Spleen (tissue), 11 donors: ENCODE measurements at regions not wholly inside any gene's neighbourhood (a gene's known extent, or its start where the extent isn't known, plus 50 kb on each side); places are given as distances from the start of the nearest gene placed in this dataset.

Source experiments
- DNase-seq: peaks from one replicate; pipeline ENCODE4 v3.0.0-alpha.2; 2020
- H3K27ac ChIP-seq, 8 donors: fragments of 200-600 bp; sonication (generic) in 7 of 8; 1 replicate in 4 of 8; 2 replicates in 4 of 8; pipeline versions ENCODE4 v1.5.0 to v1.8.0; 2016 to 2021; ENCODE audit warnings: inconsistent platforms in 4 of 8, mild to moderate bottlenecking in 4 of 8, moderate library complexity in 1 of 8
- H3K27me3 ChIP-seq, 7 donors: fragments of 200-600 bp; sonication (generic) in 6 of 7; replicated peaks in 1 of 7; 1 replicate in 4 of 7; 2 replicates in 3 of 7; pipeline versions ENCODE4 v1.5.0 to v1.8.0; 2016 to 2021; ENCODE audit warnings: inconsistent platforms in 3 of 7, mild to moderate bottlenecking in 1 of 7
- H3K36me3 ChIP-seq, 6 donors: fragments of 200-600 bp; sonication (generic) in 5 of 6; 1 replicate in 4 of 6; 2 replicates in 2 of 6; pipeline versions ENCODE4 v1.5.0 to v1.8.0; 2016 to 2021; ENCODE audit warnings: inconsistent platforms in 2 of 6
- H3K4me1 ChIP-seq, 6 donors: fragments of 200-600 bp; sonication (generic) in 5 of 6; 1 replicate in 3 of 6; 2 replicates in 3 of 6; pipeline versions ENCODE4 v1.5.0 to v1.8.0; 2016 to 2021; ENCODE audit warnings: inconsistent platforms in 3 of 6
- H3K4me3 ChIP-seq, 8 donors: fragments of 200-600 bp; sonication (generic) in 7 of 8; 1 replicate in 4 of 8; 2 replicates in 4 of 8; pipeline versions ENCODE4 v1.5.0 to v1.8.0; 2016 to 2021; ENCODE audit warnings: inconsistent platforms in 4 of 8, mild to moderate bottlenecking in 4 of 8, moderate library complexity in 2 of 8
- H3K9me3 ChIP-seq, 8 donors: fragments of 200-600 bp; sonication (generic) in 7 of 8; 1 replicate in 4 of 8; 2 replicates in 4 of 8; pipeline versions ENCODE4 v1.5.0 to v1.8.0; 2016 to 2021; ENCODE audit warnings: inconsistent platforms in 4 of 8
- CTCF ChIP-seq, 11 experiments: fragments of 200-600 bp in 7 of 11; fragments of 450-650 bp in 4 of 11; sonication (generic) in 4 of 11; IDR thresholded peaks in 8 of 11; conservative IDR thresholded peaks in 3 of 11; 1 replicate in 7 of 11; 2 replicates in 4 of 11; pipeline versions ENCODE4 v1.4.0 to v1.8.0; 2016 to 2021; ENCODE audit warnings: antibody characterized with exemption in 11 of 11, inconsistent platforms in 4 of 11, mild to moderate bottlenecking in 1 of 11
- POLR2A ChIP-seq, 3 donors: fragments of 450-650 bp; IDR thresholded peaks; one replicate each; pipeline ENCODE4 v1.5.1; 2017; ENCODE audit warnings: antibody characterized with exemption in 3 of 3, mild to moderate bottlenecking in 1 of 3
- POLR2AphosphoS5 ChIP-seq, 3 donors: sonication (generic); formaldehyde crosslinking; IDR thresholded peaks; one replicate each; pipeline ENCODE4 v1.5.1; 2017; ENCODE audit warnings: antibody characterized with exemption in 3 of 3
- WGBS, 5 donors: extraction: QIAGEN DNeasy Blood & Tissue Kit in 3 of 5; methylation state at CpG; one replicate each; pipeline versions ENCODE4 v1.1.5 to v1.1.7; 2013 to 2018; 5-methylcytosine and 5-hydroxymethylcytosine counted together
- intact Hi-C: fragments of 100-400 bp; cut with DNase I; formaldehyde crosslinking; loops from one replicate; pipeline ENCODE4 v1.15.0; 2023; ENCODE audit warnings: low total_unique reads
- donor health status: healthy with polysubstance abuse.
- donor health status: DM: no; HTN: no; CAD: no; lungs with moderate emphysema.
- donor health status: DM: no; HTN: no; CAD: no.
- donor health status: Bipolar disorder and iron deficiency.
- donor health status: healthy.
- donor health status: DM: no; HTN: no; CAD: no.
- donor health status: DM: yes; HTN: yes; CAD: no.

- Histone ChIP-seq H3K36me3 (no peaks in the 10 kb centered on the region), H3K27ac (no peak overlapping the region), H3K4me1 (peaks cover 12 to 31% (median 21%) of the 10 kb centered on the region in 6 donors), H3K4me3 (no peak overlapping the region), H3K9me3 (no peaks in the 10 kb centered on the region), H3K27me3 (no peaks in the 10 kb centered on the region)
- intact Hi-C loops, result no loop called here
- 57 to 69% (median 60%) methylated on average over 1 of the region's 1 CpG for WGBS, 5 donors
- no peak for DNase-seq
- TF ChIP-seq CTCF (IDR thresholded peaks at IDR 0.05 in 8 of 11, conservative IDR thresholded peaks at IDR 0.05 in 3 of 11), result no peak
- no peak for TF ChIP-seq POLR2AphosphoS5 (IDR thresholded peaks at IDR 0.05)
- no peak for TF ChIP-seq POLR2A (IDR thresholded peaks at IDR 0.05)
Observed at GRCh38 chr13:33547035-33547434, 261.5 kb upstream of the STARD13 start.

- Histone ChIP-seq H3K4me1 (peaks cover 12 to 29% (median 20%) of the 10 kb centered on the region in 6 donors), H3K4me3 (no peak overlapping the region), H3K36me3 (no peaks in the 10 kb centered on the region), H3K27me3 (no peaks in the 10 kb centered on the region), H3K9me3 (no peaks in the 10 kb centered on the region), H3K27ac (peak overlapping the region in 2 of 8 donors; percentile 21 to 24)
- intact Hi-C loops, result no loop called here
- TF ChIP-seq POLR2AphosphoS5 (IDR thresholded peaks at IDR 0.05) (no peak), POLR2A (IDR thresholded peaks at IDR 0.05) (no peak), CTCF (IDR thresholded peaks at IDR 0.05 in 8 of 11, conservative IDR thresholded peaks at IDR 0.05 in 3 of 11) (no peak)
- no peak for DNase-seq
Observed at GRCh38 chr13:33548069-33548468, 262.5 kb upstream of the STARD13 start.

- Histone ChIP-seq H3K36me3 (no peaks in the 10 kb centered on the region), H3K4me3 (no peak overlapping the region), H3K27me3 (no peaks in the 10 kb centered on the region), H3K9me3 (no peaks in the 10 kb centered on the region), H3K27ac (no peak overlapping the region), H3K4me1 (peaks cover 0 to 13% (median 6%) of the 10 kb centered on the region in 6 donors)
- intact Hi-C loops, result no loop called here
- no peak for DNase-seq
- WGBS, 5 donors, result 83 to 95% (median 90%) methylated on average over 3 of the region's 3 CpGs
- TF ChIP-seq POLR2AphosphoS5 (IDR thresholded peaks at IDR 0.05) (no peak), CTCF (IDR thresholded peaks at IDR 0.05 in 8 of 11, conservative IDR thresholded peaks at IDR 0.05 in 3 of 11) (no peak), POLR2A (IDR thresholded peaks at IDR 0.05) (no peak)
Observed at GRCh38 chr13:33550276-33550675, 264.7 kb upstream of the STARD13 start.

GRCh38 chr13:33550885-33551284 is 265.3 kb upstream of the STARD13 start:
- Histone ChIP-seq H3K4me3 (no peak overlapping the region), H3K4me1 (peaks cover 0 to 15% (median 6%) of the 10 kb centered on the region in 6 donors), H3K27me3 (no peaks in the 10 kb centered on the region), H3K36me3 (no peaks in the 10 kb centered on the region), H3K27ac (no peak overlapping the region), H3K9me3 (no peaks in the 10 kb centered on the region)
- TF ChIP-seq POLR2AphosphoS5 (IDR thresholded peaks at IDR 0.05) (no peak), CTCF (IDR thresholded peaks at IDR 0.05 in 8 of 11, conservative IDR thresholded peaks at IDR 0.05 in 3 of 11) (no peak), POLR2A (IDR thresholded peaks at IDR 0.05) (no peak)
- WGBS, 5 donors, result 90 to 96% (median 92%) methylated on average over 2 of the region's 2 CpGs
- intact Hi-C loops, result no loop called here
- DNase-seq, result no peak
